RWPE1 (cell line): ENCODE measurements at regions not wholly inside any gene's neighbourhood (a gene's known extent, or its start where the extent isn't known, plus 50 kb on each side); places are given as distances from the start of the nearest gene placed in this dataset.

ENCODE experiments used
- CTCF ChIA-PET: fragments of 350-600 bp; sonication (Branson Sonifier 250); formaldehyde crosslinking; extraction: SDS; loops from one replicate; lab custom pipeline; 2021; lab: Yijun Ruan, JAX
- POLR2A ChIA-PET: fragments of 400-600 bp; formaldehyde crosslinking; extraction: SDS; loops from one replicate; lab custom pipeline; 2020; ENCODE audit warnings: antibody characterized with exemption; ENCODE audit not compliant: low non-redundant PET; lab: Yijun Ruan, JAX
- DNase-seq: peaks from one replicate; pipeline ENCODE4 v3.0.0; 2012; ENCODE audit warnings: low spot score
- H3K27ac ChIP-seq: fragments of 450-650 bp; 2 replicates; pipeline ENCODE4 v1.5.1; 2017
- TF ChIP-seq, protein P1 (sequence below): fragments of 450-650 bp; conservative IDR thresholded peaks from 2 replicates; pipeline ENCODE4 v1.5.1; 2017; ENCODE audit warnings: low read depth, mild to moderate bottlenecking

DNA sequence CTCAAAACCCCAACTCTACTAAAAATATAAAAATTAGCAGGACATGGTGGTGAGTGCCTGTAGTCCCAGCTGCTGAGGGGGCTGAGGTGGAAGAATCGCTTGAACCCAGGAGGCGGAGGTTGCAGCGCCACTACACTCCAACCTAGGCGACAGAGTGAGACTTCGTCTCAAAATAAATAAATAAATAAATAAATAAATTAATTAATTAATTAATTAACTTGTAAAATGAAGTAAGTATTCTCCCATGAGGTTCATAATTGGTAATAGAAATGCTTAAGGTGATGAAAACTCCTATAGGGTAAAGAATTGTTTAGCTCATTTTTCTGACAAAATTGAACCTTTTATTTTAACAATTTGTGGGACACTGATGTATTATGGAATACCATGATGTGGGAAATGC is 230.8 kb downstream of the TMEM182 start:
- DNase-seq = no peak
- ChIA-PET POLR2A (no interaction called here), CTCF (interaction anchor here (0.8 kb wide), 1 partner anchor 187 kb away, joined by 4 read pairs; no protein-coding TSS in a partner anchor)
- H3K27ac ChIP-seq = no peak overlapping the region
- TF ChIP-seq, protein P1, sequence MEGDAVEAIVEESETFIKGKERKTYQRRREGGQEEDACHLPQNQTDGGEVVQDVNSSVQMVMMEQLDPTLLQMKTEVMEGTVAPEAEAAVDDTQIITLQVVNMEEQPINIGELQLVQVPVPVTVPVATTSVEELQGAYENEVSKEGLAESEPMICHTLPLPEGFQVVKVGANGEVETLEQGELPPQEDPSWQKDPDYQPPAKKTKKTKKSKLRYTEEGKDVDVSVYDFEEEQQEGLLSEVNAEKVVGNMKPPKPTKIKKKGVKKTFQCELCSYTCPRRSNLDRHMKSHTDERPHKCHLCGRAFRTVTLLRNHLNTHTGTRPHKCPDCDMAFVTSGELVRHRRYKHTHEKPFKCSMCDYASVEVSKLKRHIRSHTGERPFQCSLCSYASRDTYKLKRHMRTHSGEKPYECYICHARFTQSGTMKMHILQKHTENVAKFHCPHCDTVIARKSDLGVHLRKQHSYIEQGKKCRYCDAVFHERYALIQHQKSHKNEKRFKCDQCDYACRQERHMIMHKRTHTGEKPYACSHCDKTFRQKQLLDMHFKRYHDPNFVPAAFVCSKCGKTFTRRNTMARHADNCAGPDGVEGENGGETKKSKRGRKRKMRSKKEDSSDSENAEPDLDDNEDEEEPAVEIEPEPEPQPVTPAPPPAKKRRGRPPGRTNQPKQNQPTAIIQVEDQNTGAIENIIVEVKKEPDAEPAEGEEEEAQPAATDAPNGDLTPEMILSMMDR = no peak

DNA sequence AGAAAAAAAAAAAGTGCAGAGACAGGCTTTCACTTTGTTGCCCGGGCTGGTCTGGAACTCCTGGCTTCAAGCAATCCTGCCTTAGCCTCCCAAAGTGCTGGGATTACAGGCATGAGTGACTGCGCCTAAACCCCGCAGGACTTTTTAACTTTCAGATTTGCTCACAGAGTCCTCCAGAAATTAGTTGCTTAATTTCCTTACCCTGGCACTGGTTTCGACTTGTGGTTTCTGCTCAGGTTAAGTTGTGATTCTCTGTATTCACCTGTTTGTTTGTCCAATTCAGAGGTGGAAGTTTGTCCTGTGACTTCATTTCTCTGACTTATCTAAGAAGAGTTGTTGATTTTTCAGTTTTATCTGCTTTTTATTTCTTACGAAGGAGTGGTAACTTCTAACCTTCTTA is 238.1 kb downstream of the TMEM182 start:
- H3K27ac ChIP-seq = no peak overlapping the region
- CTCF ChIA-PET = no interaction called here
- POLR2A ChIA-PET = no interaction called here
- TF ChIP-seq, protein P1 = no peak
- DNase-seq = no peak

DNA sequence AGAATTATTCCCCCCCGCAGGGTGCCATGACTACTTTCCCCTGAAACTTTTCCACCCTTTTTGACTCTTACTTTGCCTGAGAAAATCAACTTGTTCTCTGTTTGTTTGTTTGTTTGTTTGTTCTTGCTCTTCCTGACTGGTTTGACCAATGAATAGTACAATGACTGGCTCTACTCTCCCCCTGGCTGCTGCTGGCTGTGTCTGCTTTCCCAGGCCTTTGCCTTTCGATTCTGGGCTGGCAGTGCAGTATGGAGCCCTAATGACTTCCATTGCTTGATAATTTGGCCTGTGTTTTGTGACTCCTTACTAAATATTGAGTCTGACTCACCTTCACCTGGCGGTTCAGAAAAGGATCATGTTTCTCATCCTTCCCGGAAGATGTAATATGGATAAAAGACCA is 241.1 kb downstream of the TMEM182 start:
- TF ChIP-seq, protein P1 = no peak
- ChIA-PET POLR2A (no interaction called here), CTCF (interaction anchor here (0.7 kb wide), 1 partner anchor 832 kb away, joined by 3 read pairs; no protein-coding TSS in a partner anchor)
- H3K27ac ChIP-seq = no peak overlapping the region
- no peak for DNase-seq

DNA sequence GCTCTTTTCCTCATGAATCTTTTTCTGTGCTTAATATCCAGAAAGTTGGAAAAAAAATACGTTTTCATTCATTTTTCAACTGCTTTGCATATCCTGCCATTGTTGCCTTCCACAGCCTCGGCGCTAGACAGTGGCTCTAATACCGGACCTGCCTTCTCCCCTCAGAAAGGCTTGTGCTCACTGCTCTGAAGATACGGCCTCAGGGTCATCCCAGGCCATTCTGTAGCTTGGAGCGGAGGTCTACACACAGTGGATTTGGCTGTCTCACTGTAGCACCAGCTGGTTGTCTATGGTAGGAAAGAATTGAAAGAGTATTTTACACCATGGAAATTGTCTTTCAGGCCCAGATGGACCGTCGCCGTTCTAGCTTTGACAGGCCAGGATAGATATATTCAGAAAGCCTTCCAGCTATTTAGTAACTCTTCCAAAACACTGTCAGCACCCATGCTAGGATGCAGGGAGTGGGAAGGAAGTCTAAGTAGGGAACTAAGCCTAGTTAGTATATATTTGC is 242.0 kb downstream of the TMEM182 start:
- no peak for DNase-seq
- TF ChIP-seq, protein P1 = no peak
- H3K27ac ChIP-seq = no peak overlapping the region
- POLR2A ChIA-PET = no interaction called here
- CTCF ChIA-PET = no interaction called here

DNA sequence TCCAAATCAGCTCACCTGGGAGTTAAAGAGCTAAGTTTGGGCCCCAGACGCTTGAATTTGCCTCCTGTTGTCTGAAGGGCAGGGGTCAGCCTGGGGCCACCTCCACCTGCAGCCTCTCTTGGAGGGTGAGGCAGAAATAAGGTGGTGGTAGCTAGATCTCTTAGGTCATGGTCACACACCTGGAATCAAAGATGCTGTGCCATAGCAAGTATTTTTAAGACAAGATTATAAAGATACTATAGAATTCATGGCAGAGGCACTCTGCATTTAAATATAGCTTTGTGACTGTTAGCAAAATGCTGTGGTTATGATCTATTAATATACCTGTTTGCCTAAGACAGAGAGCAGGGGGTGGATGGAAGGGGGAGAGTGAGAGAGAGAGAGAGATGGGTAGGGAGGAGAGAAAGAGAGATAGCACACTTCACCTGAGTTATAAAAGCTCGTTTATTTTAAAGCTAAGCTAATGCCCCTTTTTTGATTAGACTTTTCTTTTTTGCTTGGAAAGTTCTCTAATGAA is 242.7 kb downstream of the TMEM182 start:
- ChIA-PET CTCF (no interaction called here), POLR2A (no interaction called here)
- no peak overlapping the region for H3K27ac ChIP-seq
- DNase-seq = no peak
- TF ChIP-seq, protein P1 = no peak

DNA sequence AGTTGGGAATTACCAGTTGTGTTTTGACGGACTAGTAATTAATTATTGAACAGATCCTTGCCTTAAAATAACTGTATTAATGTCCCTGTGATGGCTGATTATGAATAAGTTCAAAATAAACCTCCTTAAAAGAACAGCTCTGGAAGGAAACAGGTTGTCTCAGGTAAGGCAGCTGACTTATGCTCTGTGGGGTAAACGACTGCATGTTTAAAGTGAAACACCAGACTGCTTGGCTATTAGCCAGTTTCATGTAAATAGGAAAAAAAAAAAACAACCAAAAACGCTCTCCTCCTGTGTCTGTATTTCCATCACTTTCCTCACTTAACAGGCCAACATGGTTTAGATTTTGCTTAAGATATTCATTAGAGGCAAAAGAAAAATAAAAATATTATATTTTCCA is 243.6 kb downstream of the TMEM182 start:
- no peak for DNase-seq
- ChIA-PET CTCF (no interaction called here), POLR2A (no interaction called here)
- TF ChIP-seq, protein P1 = no peak
- no peak overlapping the region for H3K27ac ChIP-seq
